GM19455 (cell line): ENCODE measurements at regions not wholly inside any gene's neighbourhood (a gene's known extent, or its start where the extent isn't known, plus 50 kb on each side); places are given as distances from the start of the nearest gene placed in this dataset.

Experiments
- ATAC-seq: cut with Tn5 transposase; IDR thresholded peaks from one replicate; pipeline ENCODE4 v1.9.1; 2021; ENCODE audit not compliant: unreplicated experiment

DNA sequence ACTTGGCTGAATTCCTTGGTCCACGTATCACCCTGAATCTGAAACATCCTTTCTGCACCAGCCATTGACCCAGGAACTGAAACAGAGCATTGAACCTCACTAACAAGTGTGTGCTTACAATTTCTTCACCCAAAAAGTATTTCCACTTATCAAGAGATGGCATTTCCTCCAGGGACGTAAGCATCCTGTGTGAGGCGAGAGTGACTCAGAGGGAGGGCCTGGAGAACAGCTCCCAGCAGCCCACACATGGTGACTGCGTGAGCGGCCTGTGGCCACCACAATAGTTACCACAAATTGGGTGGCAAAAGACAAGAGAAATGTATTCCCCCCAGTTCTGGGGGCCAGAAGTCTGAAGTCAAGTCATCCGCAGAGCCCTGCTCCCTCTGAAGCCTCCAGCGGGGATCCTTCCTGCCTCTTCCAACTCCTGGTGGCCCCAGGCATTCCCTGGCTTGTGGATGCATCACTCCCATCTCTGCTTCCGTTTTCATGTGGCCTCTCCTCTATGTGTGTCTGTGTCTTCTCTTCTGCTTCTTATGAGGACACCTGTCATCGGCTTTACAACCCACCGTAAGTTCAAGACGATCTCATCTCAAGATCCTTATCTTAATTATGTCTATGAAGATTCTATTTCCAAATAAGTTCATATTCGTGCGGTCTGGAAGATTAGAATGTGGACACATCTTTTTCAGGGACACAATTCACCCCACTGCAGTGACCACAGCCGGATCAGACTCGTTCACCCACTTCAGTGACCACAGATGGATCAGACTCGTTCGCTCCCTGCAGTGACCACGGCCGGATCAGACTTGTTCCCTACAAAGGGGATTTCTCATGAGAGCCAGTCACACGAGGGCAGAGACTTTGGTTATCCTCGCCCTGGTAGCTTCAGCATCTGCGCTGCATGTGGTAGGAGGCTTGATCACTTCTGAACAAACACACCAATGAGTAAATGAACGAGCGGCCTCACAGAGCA, 122.6 kb upstream of the FOXF1 start:
- ATAC-seq: no peak

DNA sequence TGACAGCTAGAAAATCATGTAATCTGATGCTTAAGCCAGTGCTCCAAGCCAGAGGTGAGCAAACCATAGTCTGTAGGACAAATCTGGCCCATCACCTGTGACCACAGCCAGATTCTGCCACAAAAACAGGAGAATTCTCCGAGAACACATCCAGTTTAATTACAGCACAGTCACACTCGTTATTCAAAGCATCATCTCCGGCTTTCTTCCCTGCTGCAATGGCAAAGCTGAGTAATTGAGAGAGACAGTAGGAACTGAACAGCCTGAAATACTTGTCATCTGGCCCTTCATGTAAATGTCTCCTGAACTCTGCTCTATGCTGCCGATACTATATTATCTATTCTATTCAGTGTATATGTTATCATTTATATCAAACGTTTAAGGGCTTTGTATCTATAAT, 121.4 kb upstream of the FOXF1 start:
- ATAC-seq: no peak

DNA sequence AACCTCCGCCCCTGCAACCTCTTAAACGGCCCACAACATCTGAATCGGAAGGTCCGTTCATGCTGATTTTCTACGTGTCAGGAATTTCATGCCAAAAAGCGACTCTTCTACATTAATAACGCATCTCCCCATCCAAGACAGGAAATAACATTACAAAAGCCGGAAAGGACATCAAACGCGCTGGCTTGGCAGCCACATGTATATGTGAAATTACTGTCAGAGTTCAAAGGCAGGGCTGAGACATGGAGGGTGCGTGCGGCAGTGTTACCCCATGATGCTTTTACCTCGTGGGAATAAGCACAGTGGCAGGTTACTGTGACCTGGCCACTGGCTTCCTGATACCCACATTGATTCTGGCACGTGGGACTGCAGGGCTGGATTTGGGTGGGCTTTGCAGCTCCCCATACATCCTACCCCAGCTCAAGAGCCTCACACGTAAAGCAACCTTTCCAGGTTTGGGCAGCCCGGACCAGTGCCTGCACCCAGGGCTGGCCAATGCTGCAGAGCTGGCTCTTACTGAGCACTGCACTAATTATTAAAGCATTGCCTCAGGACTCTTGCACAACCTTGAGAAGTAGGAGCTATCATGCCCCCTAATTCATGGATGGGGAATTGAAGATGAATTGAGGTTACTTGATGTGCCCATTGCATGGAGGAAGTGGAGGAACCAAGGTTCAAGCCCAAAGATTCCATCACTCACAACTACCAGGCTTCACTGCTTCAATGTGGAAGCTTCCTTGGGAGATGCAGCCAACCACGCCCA, 120.6 kb upstream of the FOXF1 start:
- no peak for ATAC-seq

DNA sequence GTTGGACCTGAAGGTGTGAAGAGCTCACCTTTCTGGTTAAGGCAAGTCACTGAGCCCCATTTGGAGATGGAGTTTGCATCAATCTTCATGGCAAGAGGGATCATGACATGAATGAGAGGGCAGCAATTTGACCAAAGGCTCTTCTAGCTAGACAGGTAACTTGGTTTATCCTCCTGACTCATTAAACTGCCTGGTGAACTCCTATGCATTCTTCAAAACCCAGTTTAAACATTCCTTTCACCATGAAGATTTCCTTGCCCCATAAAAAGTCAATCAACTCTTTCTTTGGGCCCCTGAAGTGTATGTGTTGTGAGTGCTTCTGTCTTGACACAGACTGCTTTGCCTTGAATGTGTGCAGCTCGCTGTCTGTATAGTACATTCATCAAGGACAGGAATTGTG, 120.0 kb upstream of the FOXF1 start:
- no peak for ATAC-seq

DNA sequence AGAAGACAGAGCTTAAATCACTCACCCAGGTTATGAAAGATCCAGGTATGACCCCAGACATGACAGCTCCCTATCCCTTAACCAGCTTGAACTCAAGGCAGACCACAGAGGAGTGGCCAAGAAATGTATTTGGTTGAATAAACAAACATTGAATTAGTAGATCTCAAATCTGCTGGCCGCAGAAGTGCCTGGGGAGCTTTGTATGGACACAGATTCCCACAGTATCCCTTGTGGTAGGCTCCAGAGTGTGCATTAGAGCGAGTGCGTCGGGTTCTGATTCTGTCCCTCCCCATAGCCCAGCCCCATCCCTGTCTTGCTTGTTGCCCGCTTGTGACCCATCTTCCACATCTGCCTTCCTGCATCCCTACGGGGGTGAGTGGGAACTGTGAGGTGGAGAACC, 118.8 kb upstream of the FOXF1 start:
- no peak for ATAC-seq

DNA sequence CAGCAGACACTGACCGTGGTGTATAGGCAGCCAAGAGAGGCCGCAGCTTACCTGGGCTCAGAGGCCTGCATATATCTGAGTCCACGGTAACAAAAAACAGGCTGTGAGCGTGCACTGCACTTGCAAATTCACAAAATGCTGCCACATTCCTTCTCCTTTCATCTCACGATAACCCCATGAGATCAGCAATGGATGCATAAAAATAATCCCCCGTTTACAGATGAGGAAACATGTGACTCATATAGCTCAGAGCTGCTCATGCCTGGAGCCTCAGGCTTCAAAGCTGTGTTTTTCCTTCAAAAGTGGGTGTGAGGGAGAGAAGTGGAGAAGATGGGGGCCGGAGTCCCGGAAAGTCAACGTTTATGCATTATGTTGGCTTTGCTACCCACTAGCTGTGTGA, 118.3 kb upstream of the FOXF1 start:
- no peak for ATAC-seq

DNA sequence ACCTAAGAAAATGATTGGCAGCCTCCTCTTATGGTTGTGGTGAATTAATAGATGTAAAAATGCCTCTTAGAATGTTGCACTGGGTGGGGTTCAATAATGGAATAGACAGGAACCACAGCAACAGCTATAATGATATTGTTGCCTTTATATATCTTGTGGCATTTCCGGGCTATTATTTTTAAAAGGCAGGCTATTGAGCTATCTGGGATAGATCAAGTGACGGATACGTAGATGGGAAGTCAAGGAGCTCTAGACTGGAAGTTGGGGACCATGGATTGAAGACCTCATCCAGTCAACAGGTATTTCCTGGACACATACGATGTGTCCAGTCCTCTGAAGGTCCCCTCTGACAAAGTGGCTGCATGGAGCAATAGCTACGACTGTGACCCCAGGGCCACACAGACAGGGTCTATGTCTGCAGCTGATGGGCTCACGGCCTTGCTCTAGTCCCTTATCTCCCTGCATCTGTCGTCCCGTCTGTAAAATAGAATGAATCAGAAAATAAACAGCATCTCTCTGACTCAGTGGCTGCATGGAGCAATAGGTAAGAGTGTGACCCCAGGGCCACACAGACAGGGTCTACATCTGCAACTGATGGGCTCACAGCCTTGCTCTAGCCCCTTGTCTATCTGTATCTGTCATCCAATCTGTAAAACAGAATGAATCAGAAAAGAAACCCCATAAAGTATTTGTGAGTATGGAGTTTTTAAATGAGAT, 117.7 kb upstream of the FOXF1 start:
- no peak for ATAC-seq

DNA sequence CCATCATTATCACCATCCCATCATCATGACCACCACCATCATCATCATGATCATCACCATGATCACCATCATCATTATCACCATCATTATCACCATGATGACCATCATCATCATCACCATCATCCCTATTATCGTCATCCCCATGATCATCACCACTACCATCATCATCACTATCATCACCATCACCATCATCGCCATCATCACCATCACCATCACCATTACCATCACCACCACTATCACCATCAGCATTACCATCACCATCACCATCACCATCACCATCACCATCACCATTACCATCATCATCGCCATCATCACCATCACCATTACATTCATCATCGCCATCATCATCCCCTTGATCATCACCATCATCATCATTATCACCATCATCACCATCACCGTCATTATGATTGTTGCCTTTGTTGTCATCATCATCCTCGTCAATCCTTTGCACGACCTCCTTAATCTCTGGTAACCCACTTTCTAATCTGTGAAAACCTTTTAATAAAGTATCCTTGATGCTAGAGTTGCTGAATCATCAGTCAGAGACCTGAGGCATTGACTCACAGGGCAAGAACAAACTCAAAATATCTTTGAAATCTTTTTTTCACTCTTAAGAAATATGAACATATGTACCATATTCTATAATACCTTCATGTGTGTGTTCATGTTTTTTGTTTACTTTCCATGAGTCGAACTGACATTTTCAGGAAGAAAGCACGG, 116.3 kb upstream of the FOXF1 start:
- ATAC-seq: no peak

DNA sequence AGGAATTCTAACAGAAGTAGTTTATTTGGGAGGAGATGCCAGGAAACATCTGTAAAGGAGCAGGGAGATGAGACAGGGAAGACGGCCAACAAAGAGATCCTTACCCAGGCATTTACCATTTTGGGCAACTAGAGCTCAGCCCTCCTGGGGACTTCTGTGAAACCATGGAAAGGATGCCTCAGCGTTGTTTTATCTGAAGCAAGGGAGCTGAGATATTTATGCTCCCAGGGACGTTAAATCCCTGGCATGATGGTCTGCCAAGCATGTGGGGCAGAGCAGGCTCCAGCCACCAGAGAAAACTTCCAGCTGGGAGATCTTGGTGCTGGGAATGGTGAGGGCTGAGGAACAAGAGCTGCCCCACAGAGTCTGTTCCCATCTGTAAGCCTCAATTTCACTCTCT, 114.8 kb upstream of the FOXF1 start:
- ATAC-seq: no peak

DNA sequence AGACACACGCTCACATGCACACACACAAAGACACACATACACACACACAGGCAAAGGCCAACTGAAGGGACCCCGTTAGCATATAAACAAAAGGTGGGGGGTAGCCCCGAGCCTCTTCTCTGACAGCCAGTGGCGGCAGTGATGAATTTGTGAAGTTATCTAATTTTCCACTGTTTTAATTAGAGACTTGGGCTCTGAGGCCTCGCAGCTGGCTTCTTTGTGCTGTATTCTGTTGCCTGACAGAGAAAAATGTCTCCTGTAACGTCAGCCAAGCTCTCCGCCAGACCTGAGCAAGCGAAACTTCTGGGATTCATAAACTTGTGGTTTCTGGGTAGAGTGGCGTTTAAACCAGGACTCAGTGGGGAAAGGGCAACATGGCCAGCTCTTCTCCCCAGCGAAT, 113.9 kb upstream of the FOXF1 start:
- no peak for ATAC-seq

DNA sequence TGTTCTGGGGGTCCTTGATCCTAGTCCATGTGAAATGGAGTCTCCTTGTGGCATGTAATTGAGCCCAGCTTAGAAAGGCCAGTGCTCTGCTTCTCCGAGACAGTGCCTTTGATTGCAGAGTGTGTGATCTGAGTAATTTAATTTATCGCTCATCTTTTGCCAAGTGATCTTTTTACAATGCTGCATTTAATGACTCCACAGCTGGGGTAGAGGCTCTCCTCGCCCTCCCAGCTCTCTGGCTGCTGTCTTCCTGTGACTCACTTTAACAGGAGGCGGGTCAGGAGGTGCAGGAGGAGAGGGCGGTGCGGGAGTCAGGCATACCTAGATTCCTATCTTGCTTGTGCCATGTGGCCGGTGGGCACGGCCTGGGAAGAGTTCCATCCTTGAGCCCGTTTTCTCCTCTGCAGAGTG, 113.4 kb upstream of the FOXF1 start:
- no peak for ATAC-seq

DNA sequence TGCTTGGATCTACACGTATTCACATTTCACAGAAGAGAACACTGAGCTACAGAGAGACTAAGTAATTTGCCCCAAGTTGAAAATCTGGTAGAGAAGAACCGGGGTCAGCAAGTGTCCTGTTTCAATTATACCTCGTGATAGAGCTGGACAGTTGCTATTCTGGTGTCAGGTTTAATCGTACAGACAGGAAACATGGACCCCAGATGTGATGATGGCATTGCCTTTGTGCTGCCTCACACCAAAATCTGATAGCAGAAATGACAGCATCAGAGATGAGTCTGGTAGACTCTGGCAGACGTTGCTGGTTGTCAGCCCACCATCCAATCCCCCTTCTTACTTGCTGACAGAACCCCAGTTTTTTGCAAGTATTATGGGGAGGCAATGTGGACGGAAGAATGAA, 112.1 kb upstream of the FOXF1 start:
- no peak for ATAC-seq

DNA sequence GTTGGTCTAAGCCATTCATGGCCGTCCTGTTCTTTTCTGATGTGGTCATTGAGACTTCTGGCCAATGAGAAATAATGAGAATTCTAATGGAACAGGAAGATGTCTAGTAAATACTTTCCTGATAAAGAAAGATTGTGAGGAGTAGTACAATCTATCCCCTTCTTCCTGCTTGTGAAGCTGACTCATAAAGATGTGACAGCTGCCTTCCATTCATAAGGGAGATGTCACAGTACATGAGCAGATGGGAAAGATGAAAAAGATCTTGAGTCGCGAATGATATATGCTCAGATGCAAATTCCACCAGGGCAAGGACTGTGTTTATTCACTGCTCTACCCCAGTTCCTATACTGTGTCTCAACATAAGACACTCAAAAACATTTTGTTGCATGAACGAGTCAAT, 111.7 kb upstream of the FOXF1 start:
- no peak for ATAC-seq

DNA sequence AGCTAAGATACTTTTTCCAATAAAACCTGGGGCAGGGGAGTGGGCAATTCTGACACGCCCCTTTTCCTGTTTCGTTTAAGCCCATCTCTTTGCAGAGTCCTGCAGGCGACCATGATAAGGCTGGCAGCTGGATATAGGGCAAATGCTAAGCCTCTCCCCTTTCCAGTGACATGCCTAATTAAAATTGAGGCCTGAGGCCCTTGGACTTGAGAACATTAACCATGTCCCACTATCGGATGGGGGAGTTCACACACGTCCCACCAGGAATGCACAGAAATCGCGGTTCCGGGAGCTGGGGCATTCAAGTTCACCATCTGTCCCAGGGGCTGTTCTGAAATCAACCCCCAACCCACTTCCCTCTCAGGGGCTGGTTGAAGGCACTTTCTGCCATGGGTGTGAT, 109.2 kb upstream of the FOXF1 start:
- no peak for ATAC-seq

DNA sequence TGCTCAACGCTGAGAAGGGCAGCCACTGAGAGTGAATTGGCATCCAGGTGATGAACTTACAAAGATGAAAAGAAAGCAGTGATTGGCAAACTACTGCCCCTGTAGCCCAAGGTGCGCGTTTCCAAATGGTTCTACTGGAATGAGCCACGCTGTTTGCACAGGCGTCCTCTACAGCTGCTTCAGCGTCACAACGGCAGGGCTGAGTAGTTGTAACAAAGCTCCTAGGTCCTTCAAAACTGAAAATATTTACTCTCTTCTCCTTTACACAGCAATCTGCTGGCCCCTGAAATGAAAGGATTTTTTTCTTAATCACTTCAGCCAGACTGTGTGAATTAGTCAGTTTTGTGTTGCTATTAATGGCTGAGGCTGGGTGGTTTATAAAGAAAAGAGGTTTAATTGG, 107.2 kb upstream of the FOXF1 start:
- ATAC-seq: no peak

DNA sequence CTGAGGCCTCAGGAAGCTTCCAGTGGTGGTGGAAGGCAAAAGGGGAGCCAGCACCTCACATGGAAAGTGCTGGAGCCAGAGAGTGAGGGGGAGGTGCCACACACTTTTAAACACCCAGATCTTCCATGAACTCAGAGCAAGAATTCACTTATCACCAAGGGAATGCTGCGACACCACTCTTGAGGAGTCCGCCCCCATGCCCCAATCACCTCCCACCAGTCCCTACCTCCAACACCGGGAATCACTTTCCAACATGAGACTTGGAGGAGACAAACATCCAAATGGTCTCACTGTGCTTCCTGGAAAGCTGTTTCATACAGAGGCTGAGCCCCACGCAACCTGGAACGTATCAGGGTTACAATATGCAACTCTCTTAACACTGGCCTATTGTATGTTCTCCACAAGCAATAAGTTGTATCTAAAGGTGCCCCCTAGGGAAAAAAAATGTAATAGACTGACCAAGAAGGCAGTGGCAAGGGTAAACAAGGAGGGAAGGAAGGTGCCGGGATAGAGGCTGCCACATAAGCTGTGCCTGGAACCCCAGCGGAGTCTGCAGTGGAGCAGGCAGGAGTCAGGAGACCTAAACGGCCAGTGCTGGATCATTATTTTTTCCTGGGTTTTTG, 106.7 kb upstream of the FOXF1 start:
- no peak for ATAC-seq

DNA sequence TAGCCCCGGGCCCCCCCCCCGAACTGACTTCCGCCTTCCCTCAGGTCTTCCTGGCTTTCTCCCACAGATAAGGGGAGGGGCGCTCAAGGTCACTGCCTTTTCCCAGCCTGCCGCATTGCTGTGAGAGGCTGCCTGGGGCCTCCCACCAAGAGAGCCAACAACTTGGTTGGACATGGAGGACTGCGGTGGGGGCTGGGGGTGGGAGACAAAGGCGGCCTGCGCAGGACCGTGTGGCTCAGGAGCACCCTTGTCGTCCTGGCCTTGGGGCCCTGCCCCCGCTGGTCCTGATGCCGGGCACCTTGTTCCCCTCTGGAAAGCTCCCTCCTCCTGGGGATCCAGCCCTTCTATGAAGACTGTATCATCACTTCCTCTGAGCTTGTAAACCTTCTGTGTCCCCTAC, 105.6 kb upstream of the FOXF1 start:
- ATAC-seq: no peak

DNA sequence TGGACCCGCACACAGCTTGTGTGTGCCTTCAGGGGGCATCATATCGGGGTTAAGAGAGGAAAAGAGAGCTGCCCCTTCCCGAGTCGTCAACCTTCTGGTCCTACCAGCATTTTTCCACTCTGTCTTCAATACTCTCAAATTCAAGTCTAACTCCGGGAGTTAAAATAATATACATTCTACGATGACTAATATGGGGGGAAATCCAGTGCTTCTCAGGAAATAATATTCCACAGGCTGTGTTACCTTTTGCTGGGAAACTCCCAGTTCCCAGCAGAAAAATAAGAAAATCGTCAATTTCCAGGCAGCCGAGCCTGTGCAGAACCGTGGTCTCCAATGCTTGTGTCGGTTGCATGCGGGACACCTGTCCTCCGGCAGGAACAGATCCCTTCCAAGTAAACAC, 105.0 kb upstream of the FOXF1 start:
- ATAC-seq: no peak

DNA sequence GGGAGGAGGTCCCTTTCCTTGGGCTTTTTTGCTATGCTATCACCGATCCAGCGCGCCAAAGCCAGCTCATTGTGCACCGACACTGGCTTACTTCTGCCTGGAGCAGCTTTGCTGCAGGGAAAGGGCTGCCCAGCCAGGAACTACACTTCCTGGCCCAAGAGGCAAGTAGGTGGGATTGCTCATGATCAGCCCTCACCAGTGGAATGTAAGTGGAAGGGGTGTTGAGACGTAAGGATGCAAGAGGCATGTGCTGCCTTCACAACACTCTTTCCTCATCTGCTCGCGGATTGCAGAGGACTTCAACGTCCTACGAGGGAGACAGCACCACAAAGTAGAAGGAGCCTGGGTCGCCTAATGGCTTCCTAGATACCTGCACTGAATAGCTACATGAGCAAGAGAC, 104.3 kb upstream of the FOXF1 start:
- ATAC-seq: no peak

DNA sequence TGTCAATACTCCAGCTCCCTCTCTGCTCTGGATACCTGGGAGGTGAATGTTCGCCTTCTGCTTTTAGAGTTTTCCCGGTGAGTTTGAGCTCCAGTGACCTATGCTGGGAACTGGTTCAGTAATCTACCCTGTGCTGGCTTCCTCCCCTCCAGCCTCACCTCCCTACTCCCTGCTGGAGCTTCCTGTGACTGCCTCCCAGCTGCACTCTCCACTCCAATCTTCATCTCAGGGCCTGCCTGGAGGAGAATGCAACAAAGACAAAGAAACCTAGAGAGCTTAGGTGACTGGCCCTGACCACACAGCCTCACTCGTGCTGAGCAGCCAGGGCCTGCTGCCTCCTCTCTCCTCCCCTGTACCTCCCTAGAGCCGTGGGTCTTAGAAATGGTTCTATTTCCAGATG, 101.6 kb upstream of the FOXF1 start:
- ATAC-seq: no peak

DNA sequence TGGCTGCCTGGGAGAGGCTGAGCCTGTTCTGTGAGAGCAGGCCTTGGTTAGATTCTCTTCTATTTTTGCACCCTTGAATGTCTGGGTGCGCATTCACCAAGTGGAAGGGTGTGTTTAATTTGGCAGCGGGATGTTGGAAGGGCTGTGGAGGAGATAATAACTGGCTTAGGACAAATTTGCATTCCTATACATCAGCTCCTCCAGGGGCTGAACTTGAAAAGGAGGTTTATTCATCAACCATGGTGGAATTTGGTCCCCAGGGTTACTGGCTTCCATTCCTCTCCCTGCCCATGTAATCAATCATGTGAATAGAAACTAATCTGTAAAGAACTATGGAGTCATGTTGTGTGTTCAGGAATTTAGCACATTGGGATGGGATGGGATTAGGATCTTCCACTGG, 100.2 kb upstream of the FOXF1 start:
- no peak for ATAC-seq
